AG09319 (cell line): ENCODE measurements at regions not wholly inside any gene's neighbourhood (a gene's known extent, or its start where the extent isn't known, plus 50 kb on each side); places are given as distances from the start of the nearest gene placed in this dataset.
"Not testable (repeated sequence)": the region's sequence is repeated elsewhere in the genome, so short reads cannot be mapped to it uniquely, and the experiment has no call there.

ENCODE experiments used
- DNase-seq: peaks from one replicate; pipeline ENCODE4 v3.0.0-alpha.2; 2010; ENCODE audit warnings: low read depth; ENCODE audit errors: extremely low read depth
- CTCF ChIP-seq: IDR thresholded peaks from 2 replicates; pipeline ENCODE4 v1.5.1; 2011; ENCODE audit warnings: low read depth, mild to moderate bottlenecking, inconsistent platforms, low read length, moderate library complexity

- no peak for DNase-seq
- no peak for TF ChIP-seq CTCF
These were observed 122.3 kb upstream of the MDFIC start for GRCh38 chr7:114799628-114800028.

- TF ChIP-seq CTCF, result no peak
These were observed 119.3 kb upstream of the MDFIC start for GRCh38 chr7:114802632-114803031.

GRCh38 chr7:114806590-114807162 is 115.2 kb upstream of the MDFIC start:
- no peak for TF ChIP-seq CTCF
- no peak for DNase-seq

More at GRCh38 chr7:114802632-114803031, 119.3 kb upstream of the MDFIC start:
- no peak for DNase-seq

- no peak for DNase-seq
- no peak for TF ChIP-seq CTCF
These were observed 109.3 kb upstream of the MDFIC start for GRCh38 chr7:114812570-114812969.

GRCh38 chr7:114813624-114814023 is 108.3 kb upstream of the MDFIC start:
- no peak for DNase-seq
- no peak for TF ChIP-seq CTCF

GRCh38 chr7:114817036-114817435 is 104.9 kb upstream of the MDFIC start:
- DNase-seq, result not testable (repeated sequence)

- peak; percentile 14 for DNase-seq
These were observed 103.4 kb upstream of the MDFIC start for GRCh38 chr7:114818501-114818900.

More at GRCh38 chr7:114818501-114818900, 103.4 kb upstream of the MDFIC start:
- TF ChIP-seq CTCF, result no peak
